NCI-H1694 (cell line): ENCODE measurements at regions not wholly inside any gene's neighbourhood (a gene's known extent, or its start where the extent isn't known, plus 50 kb on each side); places are given as distances from the start of the nearest gene placed in this dataset.

Source experiments
- DNase-seq: peaks from one replicate; lab custom pipeline; 2025; lab: John Stamatoyannopoulos, UW

DNA sequence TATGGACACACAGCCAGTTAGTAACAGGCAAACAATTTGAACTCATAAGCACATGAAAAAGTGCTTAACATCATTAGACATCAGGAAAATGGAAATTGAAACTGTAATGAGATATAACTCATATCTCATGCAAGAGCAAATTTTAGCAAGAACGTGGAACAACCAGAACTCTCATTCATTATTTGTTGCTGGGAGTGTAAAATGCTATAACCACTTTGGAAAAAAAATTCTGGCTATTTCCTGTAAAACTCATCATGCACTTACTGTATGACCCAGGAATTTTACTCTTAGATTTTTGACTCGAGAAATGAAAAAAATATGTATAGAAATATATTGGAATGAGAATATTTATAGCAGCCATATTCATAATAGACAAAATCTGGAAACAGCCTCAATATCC is 205.7 kb upstream of the PUM3 start:
- no peak for DNase-seq

- no peak for DNase-seq
These were observed 204.0 kb upstream of the PUM3 start for GRCh38 chr9:3047912-3048311.

DNA sequence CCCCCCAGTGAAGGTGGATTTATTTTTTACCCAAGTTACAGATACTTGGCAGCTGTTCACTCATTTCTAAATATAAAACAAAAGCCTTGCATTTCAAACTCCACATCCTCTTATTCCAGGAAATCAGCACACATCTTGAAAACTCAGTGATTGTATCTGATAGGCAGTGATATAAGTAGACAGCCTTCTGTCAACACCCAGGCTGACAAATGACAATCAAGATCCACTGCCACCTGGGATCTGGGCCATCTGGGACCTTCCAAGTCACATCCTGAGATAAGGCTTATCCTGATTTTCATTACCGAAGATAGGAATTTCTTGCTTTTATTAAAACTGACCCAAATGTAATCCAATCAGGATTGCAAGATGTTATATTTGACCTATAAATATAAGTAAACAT is 201.3 kb upstream of the PUM3 start:
- no peak for DNase-seq

DNA sequence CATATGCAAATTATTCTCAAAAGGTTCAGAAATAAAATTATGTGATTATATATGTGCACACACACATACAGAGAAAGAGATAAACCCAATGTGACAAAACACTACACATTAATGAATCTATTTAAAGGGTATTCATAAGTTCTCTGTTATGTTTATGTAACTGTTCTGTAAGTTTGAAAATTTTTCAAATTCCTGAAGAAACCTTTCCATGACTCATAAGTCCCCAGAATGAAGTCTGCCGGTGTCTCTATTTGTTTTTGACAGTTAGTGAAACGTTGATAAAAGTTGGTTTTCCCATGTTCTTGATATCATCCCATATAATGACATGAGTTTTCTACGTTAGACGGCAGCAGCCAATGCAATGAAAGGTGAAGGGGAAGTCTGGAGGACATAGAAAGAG is 199.5 kb upstream of the PUM3 start:
- DNase-seq, result no peak

DNA sequence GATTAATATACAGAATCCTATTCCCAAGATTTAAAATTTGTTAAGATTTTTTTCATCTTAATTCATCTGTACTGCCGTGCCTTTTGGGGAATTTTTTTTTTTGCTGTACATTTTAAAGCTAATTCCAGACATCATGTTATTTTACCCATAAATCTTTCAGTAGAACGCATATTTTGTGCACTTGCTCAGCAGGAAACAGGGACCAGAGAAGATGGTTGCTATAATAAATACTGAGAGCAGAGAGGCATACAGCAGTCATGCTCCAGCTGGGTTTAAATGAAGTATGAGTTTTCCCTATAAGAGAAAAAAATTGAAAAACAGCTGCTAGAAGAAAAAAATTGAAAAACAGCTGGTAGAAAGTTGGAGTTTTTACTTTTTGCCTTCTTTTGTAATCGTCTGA is 196.9 kb upstream of the PUM3 start:
- DNase-seq, result no peak

DNA sequence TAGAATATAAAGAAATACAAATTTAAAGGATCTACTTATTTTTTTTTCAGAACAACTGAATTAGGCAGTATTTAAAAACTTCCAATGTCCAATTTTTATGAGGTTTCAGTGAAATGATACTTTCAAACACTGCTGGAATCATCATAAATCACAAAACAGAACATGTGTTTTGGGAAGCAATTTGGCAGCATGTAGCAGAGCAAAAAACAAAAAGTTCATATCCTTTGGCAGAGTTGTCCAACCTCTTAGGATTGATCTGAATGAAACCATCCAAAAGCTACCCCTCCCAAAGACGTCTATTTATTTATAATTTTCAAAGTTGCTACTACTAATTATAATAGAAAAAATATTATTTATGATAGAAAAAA is 192.4 kb upstream of the PUM3 start:
- DNase-seq, result no peak

DNA sequence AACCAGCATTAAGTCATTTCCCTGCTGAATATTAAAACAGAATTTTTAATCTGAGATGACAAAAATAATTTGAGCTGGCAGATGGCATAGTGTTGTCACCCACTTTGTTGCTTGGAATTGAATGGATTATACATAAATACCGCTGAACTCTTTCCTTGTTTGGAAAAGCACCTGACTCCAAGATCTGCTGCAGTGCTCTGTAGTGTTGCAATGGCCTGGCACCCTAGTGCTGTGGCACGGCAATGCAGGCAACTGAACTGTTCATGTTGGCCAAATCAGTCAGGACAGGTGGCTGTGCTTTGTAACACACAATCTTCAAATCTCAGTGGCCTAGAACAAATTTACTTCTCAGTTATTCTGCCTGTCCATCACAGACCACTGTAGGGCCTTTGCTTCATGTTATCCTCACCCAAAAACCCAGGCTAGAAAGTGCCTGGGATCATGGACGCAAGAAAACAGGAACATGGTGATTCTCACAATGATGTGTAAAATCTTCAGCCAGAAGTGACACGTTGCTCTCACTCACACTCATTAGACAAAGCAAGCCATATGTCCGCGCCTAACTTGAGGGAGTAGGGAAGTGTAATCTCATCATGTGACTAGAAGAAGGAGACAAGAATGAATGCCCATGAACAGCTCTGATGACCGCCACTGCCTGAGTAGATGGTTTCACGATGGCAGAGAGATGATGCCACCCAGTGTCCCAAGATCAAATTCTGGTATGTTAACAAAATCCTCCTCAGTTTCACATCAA is 191.9 kb upstream of the PUM3 start:
- DNase-seq, result no peak

- DNase-seq, result no peak
These were observed 189.0 kb upstream of the PUM3 start for GRCh38 chr9:3032898-3033297.

- no peak for DNase-seq
These were observed 184.6 kb upstream of the PUM3 start for GRCh38 chr9:3028535-3028934.

DNA sequence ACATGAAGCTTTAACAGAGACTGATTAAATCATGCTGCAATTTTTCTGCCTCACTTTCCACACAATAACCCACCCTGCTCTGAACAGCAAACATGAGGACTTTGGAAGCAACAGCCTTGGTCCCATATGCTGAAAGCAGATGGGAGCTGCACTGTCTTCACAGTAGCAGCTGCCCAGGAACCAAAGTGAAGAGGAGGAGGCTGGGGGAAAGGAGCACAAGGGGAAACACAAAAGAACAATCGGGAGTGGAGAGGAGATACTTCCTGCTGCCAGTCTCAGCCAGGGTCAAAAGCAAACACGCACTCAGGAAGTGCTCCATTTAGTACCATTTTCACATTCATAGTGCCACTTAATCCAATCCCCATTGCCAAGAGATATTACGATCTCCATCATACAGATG is 183.3 kb upstream of the PUM3 start:
- peak; percentile 81 for DNase-seq

- DNase-seq, result no peak
These were observed 179.6 kb upstream of the PUM3 start for GRCh38 chr9:3023449-3023848.

DNA sequence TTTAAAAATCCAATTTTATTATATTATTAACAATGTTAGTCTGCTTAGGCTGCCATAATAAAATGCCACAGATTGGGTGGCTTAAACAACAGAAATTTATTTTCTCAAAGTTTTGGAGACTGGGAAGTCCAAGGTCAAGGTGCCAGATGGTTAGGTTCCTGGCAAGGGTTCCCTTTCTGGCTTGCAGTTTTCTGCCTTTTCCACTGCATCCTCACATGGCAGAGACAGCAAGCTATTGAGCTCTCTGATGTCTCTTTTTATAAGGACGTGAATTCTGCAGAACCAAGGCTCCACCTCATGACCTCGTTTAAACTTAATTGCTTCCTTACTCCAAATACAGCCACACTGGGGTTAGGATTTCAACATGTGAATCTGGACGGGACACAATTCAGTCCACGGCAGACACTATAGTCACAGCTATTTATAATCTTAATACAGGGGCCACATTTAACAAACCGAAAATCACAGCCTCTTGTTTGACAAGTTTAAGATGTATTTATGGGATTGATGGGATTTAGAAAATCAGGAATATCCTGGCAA is 174.9 kb upstream of the PUM3 start:
- DNase-seq, result peak; percentile 41

DNA sequence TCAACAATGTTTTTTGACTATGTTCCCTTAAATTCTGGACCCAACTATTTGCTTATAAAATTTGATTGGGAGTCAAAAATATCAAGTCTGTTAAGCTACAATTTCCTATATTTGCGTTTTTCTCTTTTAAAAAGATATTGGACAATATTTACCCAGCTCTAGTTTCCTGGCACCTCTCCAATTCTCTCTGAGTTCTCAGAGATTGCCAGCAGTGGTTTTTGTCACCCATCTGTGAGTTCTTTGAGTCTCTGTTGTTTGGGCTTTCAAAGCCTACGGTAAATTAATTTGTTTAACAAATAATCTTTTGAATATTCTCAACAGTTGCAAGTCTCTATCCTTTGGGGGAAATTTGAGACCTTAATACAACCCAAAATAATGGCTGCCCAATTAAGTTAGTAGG is 174.2 kb upstream of the PUM3 start:
- DNase-seq, result peak; percentile 85

DNA sequence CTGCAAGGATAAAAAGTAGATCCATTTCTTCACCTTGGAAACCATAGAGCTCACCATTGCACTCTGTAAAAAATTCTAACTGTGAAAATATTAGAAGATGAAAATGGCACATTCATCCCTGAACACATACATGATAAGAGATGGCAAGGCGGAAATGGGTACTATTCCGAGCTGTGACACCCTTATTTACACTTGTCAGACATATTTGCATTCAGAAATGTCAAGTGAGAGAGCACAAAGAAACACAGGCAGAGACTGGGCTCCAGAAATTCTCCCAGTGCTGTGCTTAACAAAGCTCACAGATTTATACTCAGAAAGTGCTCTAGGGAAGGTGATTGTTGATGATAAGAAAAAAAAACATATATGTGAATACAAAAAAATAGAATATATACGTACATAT is 170.3 kb upstream of the PUM3 start:
- DNase-seq, result no peak

- no peak for DNase-seq
These were observed 168.9 kb upstream of the PUM3 start for GRCh38 chr9:3012842-3013241.

- DNase-seq, result no peak
These were observed 168.3 kb upstream of the PUM3 start for GRCh38 chr9:3012245-3012644.

DNA sequence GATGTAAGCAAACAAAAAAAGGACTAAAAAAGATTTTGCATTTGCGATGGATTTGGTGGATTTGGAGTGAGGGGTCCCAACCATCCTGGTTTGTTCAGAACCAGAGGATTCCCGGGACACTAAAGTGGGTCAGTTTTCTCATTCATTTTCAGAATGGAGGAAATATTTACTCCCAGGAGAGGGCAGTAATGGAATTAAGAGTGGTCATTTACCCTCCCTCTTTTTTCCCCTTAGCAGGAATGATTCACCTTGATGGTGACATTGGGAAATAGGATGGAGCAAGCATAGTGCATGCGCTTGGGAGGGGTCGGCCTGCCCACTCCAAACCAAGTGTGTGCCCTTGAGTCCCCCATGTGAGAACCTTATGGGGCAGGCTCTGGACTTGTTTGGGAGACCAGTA is 164.2 kb upstream of the PUM3 start:
- no peak for DNase-seq

DNA sequence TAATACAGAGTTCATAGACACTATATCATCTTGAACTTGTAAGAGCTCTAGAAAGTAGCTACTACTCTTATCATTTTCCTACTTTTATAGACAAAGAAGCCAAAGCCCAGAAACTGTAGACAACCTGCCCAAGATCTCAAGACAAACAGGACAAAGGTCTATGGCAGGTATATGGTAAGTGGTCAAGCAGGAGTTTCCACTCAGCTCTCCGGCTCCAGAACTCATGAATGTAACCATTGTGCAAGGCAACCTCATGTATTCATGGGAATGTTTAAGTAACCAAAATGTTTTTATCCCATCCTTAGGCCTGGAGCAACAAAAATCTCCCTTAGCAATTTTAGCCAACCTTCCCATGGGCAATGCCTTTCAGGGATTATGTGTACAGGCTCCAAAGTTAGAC is 163.4 kb upstream of the PUM3 start:
- DNase-seq, result no peak

DNA sequence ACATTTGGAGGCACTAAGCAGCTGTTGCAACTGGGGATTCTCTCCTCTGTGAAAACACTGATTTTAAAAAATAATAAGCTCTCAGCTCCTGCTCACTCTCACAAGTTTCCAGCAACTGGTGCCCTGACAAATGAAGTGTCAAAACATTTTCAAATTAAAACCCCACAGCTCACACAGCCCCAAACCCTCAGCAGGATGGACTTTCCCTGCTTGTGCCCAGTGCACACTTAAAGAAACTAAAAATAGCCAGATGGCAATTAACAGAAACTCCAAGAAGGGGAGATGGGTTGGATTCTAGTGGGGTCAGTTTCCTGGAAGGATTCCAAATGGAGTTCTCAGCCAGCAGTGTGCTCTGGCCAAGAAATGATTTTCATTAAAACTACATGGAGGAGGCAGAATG is 163.0 kb upstream of the PUM3 start:
- no peak for DNase-seq

DNA sequence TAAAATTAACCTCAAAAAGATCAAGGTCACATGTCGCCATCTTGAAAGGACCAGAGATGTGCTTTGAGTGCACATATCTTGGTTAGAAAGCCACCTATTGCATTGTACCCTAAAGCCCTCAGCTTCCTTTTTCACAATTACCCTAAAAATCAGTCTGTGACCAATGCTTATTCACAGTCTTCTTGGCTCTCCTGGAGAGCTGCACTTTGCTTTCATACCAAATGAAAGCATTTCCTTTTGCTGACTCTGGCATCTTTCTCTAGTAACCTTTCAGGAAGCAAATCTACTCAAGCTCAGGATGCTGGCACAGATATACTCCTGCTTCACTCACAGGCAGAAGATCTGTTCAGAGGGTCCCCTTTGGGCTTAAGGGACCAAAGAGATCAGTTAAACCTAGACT is 160.7 kb upstream of the PUM3 start:
- no peak for DNase-seq

DNA sequence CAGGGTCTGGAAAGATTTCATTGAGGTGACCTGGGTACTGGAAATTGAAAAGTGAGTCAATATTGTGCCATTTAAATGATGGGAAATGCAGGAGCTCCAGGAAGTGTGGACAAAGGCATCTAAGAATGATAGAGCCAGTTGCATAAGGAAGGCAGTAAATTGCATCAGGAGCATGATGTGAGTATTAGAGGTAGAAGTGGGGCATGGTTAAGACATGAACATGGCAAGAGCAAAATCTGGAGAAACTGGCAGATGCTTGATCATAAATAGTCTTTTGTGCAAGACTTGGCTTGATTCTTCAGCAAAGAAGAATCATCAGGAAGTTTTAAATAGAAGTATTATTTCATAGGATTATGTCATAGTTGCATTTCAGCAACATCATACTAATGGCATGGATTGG is 157.4 kb upstream of the PUM3 start:
- no peak for DNase-seq

- DNase-seq, result no peak
These were observed 148.5 kb upstream of the PUM3 start for GRCh38 chr9:2992427-2992826.

DNA sequence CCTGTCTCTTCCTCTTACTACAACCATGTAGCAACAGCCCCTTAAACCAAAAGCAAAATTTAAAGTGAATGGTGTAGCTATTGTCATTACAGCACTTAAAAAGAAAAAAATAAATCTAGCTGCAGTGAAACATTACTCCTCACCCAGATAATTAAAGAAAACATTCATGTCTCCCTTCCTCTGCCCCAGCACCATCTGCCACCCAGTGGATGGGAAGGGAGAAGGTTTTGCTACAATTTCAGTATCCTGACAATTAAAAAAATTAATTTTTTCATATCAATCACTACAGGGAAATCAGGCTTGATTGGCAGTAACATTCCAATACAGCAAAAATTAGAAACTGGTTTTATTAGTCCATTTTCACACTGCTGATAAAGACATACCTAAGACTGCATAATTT is 147.4 kb upstream of the PUM3 start:
- DNase-seq, result peak; percentile 31

- DNase-seq, result no peak
These were observed 143.8 kb upstream of the PUM3 start for GRCh38 chr9:2987679-2988078.
